ENCODE measurements at regions not wholly inside any gene's neighbourhood (a gene's known extent, or its start where the extent isn't known, plus 50 kb on each side); places are given as distances from the start of the nearest gene placed in this dataset.

DNA sequence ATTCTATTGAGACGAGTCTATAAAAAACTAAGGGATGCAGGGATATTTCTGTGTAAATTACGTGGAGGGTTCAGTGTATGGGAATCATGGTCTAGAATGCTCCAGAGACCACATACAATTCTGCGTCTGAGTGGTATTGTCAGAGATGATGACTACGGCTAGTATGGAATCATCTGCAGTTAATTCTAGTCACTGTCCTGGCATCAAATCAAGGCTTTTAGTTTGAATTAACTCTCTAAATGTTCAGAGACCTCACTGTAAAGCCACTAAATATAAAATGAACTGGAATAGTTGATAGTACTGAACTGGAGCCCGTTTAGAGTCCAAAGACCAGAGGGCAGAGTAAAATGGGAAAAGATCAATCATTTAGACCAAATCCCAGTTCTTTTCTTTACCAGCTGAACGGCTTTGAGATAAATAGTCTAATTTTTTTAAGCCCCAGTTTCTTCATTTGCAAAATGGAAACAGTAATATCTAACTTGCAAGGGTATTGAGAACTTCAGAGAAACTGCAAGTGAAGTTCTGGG is 599.8 kb downstream of the EBF1 start (continued):
- TF ChIP-seq, protein P1, sequence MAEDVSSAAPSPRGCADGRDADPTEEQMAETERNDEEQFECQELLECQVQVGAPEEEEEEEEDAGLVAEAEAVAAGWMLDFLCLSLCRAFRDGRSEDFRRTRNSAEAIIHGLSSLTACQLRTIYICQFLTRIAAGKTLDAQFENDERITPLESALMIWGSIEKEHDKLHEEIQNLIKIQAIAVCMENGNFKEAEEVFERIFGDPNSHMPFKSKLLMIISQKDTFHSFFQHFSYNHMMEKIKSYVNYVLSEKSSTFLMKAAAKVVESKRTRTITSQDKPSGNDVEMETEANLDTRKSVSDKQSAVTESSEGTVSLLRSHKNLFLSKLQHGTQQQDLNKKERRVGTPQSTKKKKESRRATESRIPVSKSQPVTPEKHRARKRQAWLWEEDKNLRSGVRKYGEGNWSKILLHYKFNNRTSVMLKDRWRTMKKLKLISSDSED (CRISPR knock-in tag; IDR thresholded peaks at IDR 0.05) = no peak
- TF ChIP-seq SMYD3 (CRISPR knock-in tag; IDR thresholded peaks at IDR 0.05) (no peak), SUZ12 (IDR thresholded peaks at IDR 0.05; ENCODE audit: low read depth, low read length) (no peak), PPARG (CRISPR knock-in tag; conservative IDR thresholded peaks at IDR 0.05) (no peak), ATF1 (CRISPR knock-in tag; IDR thresholded peaks at IDR 0.05) (no peak), MED13 (CRISPR knock-in tag; IDR thresholded peaks at IDR 0.05) (no peak)
- TF ChIP-seq, protein P2, sequence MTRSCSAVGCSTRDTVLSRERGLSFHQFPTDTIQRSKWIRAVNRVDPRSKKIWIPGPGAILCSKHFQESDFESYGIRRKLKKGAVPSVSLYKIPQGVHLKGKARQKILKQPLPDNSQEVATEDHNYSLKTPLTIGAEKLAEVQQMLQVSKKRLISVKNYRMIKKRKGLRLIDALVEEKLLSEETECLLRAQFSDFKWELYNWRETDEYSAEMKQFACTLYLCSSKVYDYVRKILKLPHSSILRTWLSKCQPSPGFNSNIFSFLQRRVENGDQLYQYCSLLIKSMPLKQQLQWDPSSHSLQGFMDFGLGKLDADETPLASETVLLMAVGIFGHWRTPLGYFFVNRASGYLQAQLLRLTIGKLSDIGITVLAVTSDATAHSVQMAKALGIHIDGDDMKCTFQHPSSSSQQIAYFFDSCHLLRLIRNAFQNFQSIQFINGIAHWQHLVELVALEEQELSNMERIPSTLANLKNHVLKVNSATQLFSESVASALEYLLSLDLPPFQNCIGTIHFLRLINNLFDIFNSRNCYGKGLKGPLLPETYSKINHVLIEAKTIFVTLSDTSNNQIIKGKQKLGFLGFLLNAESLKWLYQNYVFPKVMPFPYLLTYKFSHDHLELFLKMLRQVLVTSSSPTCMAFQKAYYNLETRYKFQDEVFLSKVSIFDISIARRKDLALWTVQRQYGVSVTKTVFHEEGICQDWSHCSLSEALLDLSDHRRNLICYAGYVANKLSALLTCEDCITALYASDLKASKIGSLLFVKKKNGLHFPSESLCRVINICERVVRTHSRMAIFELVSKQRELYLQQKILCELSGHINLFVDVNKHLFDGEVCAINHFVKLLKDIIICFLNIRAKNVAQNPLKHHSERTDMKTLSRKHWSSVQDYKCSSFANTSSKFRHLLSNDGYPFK (CRISPR knock-in tag; IDR thresholded peaks at IDR 0.05; ENCODE audit: borderline replicate concordance) = no peak

DNA sequence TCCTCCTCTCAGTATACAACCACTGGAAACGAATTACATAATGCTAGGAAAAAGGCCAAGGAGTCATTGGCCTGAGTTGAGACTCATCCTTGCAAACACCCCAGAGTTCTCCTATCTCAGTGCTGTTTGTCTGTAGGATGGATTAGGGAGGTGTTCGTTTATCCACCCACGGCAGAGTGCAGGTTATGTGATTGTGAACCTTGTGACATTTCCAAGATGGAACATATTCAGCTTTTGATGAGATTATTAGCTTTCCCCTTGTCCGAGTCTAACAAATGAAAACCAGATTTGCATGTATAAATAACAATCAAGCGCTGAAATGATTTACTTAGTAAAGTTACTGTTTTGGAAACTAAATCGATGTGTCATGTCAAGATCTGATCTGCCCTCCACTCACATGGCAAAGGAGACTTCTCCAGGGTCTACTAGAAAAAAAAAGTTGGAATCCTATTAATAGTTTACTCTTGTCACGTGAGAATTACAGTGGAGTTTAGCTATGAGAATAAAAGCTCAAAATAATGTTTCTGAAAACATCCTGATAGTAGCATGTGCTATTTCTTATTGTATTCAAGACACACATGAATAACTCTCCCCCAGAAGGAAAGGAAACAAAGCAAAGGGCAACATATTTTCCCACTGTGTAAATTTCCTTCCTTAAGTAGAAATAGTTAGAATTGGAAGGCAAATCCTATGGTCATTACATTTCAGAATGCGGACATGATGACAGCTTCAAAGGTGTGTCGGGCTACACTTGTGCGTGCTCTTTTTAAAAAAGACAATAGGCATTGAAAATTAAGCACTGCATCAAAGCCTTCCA is 600.4 kb downstream of the EBF1 start:
- TF ChIP-seq, protein P3, sequence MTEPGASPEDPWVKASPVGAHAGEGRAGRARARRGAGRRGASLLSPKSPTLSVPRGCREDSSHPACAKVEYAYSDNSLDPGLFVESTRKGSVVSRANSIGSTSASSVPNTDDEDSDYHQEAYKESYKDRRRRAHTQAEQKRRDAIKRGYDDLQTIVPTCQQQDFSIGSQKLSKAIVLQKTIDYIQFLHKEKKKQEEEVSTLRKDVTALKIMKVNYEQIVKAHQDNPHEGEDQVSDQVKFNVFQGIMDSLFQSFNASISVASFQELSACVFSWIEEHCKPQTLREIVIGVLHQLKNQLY (CRISPR knock-in tag; IDR thresholded peaks at IDR 0.05) = no peak
- no peak for TF ChIP-seq ARNT2 (CRISPR knock-in tag; IDR thresholded peaks at IDR 0.05; ENCODE audit: low read depth)
- TF ChIP-seq ZKSCAN1 (IDR thresholded peaks at IDR 0.05; ENCODE audit: low read length) = no peak
- TF ChIP-seq ZNF460 (CRISPR knock-in tag; IDR thresholded peaks at IDR 0.05; ENCODE audit: borderline replicate concordance) = no peak
- no peak for TF ChIP-seq IRF2 (CRISPR knock-in tag; IDR thresholded peaks at IDR 0.05)
- no peak for TF ChIP-seq RARA (CRISPR knock-in tag; IDR thresholded peaks at IDR 0.05)
- TF ChIP-seq, protein P4, sequence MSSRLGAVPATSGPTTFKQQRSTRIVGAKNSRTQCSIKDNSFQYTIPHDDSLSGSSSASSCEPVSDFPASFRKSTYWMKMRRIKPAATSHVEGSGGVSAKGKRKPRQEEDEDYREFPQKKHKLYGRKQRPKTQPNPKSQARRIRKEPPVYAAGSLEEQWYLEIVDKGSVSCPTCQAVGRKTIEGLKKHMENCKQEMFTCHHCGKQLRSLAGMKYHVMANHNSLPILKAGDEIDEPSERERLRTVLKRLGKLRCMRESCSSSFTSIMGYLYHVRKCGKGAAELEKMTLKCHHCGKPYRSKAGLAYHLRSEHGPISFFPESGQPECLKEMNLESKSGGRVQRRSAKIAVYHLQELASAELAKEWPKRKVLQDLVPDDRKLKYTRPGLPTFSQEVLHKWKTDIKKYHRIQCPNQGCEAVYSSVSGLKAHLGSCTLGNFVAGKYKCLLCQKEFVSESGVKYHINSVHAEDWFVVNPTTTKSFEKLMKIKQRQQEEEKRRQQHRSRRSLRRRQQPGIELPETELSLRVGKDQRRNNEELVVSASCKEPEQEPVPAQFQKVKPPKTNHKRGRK (CRISPR knock-in tag; IDR thresholded peaks at IDR 0.05) = no peak
- no peak for TF ChIP-seq MLLT10 (CRISPR knock-in tag; IDR thresholded peaks at IDR 0.05)
- Histone ChIP-seq H3K4me1 (ENCODE audit: insufficient read depth, low read length) (no peaks in the 10 kb centered on the region), H3K9ac (ENCODE audit: insufficient read depth, low read depth, low read length) (no peak overlapping the region), H3K4me2 (ENCODE audit: low read depth, low read length) (no peak overlapping the region), H3K27ac (ENCODE audit: extremely low read length, insufficient read depth, low read length) (no peak overlapping the region), H3K36me3 (replicated peaks in 1 of 2; ENCODE audit: control insufficient read depth in 1 of 2, insufficient read depth in 2 of 2, low read length in 2 of 2) (no peaks in the 10 kb centered on the region), H2AFZ (ENCODE audit: low read length) (no peak overlapping the region), H4K20me1 (ENCODE audit: insufficient read depth, low read length) (no peaks in the 10 kb centered on the region), H3K9me3 (ENCODE audit: low read length) (peaks cover 7% of the 10 kb centered on the region; the same call in 1 of the 2 replicates), H3K79me2 (ENCODE audit: insufficient read depth, low read length) (no peaks in the 10 kb centered on the region), H3K4me3 (replicated peaks in 1 of 3; ENCODE audit: insufficient read depth in 1 of 3, low read depth in 2 of 3, low read length in 3 of 3) (no peak overlapping the region), H3K27me3 (ENCODE audit: control insufficient read depth in 1 of 2, insufficient read depth in 2 of 2, low read length in 2 of 2) (no peaks in the 10 kb centered on the region)
- no TSS peak for BruUV-seq (replicated peaks)
- ATAC-seq = no peak
- intact Hi-C loops (cut with micrococcal nuclease; ENCODE audit: unreplicated experiment) = no loop called here
- ChIA-PET POLR2A (no interaction called here), CTCF (ENCODE audit: low intra/inter-chr PET ratio, low total read pairs) (no interaction called here)
- FAIRE-seq = no peak
- DNase-seq (ENCODE audit: low spot score) = no peak
- in situ Hi-C loops (cut with HindIII; ENCODE audit: extremely low pct_ligation_motif_present, low pct_unique_long_range_greater_than_20kb) = no loop called here
- WGBS (ENCODE audit: low lambda C conversion rate) = 45% methylated on average over 10 of the region's 10 CpGs
